ENCODE measurements at regions not wholly inside any gene's neighbourhood (a gene's known extent, or its start where the extent isn't known, plus 50 kb on each side); places are given as distances from the start of the nearest gene placed in this dataset.

DNA sequence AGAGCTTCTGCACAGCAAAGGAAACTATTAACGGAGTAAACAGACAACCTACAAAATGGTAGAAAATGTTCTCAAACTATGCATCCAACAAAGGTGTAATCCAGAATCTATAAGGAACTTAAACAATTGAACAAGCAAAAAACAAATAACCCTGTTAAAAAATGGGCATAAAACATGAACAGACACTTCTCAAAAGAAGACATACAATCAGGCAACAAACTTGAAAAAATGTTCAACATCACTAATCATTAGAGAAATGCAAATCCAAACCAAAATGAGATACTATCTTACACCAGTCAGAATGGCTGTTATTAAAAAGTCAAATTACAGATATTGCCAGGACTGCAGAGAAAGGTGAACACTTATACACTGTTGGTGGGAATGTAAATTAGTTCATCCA is 309.6 kb upstream of the KLF3 start:
- POLR2A ChIA-PET (ENCODE audit: low non-redundant PET), result no interaction called here
- no peaks in the 10 kb centered on the region for H3K4me1 ChIP-seq (ENCODE audit: insufficient read depth, low read length, poor library complexity, severe bottlenecking)
- intact Hi-C loops (cut with micrococcal nuclease; ENCODE audit: unreplicated experiment), result no loop called here
- no peaks in the 10 kb centered on the region for H3K9me3 ChIP-seq (ENCODE audit: low read depth, low read length, poor library complexity, severe bottlenecking)
- CTCF ChIA-PET, result no interaction called here
- TF ChIP-seq, protein P1, sequence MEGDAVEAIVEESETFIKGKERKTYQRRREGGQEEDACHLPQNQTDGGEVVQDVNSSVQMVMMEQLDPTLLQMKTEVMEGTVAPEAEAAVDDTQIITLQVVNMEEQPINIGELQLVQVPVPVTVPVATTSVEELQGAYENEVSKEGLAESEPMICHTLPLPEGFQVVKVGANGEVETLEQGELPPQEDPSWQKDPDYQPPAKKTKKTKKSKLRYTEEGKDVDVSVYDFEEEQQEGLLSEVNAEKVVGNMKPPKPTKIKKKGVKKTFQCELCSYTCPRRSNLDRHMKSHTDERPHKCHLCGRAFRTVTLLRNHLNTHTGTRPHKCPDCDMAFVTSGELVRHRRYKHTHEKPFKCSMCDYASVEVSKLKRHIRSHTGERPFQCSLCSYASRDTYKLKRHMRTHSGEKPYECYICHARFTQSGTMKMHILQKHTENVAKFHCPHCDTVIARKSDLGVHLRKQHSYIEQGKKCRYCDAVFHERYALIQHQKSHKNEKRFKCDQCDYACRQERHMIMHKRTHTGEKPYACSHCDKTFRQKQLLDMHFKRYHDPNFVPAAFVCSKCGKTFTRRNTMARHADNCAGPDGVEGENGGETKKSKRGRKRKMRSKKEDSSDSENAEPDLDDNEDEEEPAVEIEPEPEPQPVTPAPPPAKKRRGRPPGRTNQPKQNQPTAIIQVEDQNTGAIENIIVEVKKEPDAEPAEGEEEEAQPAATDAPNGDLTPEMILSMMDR (conservative IDR thresholded peaks at IDR 0.05; ENCODE audit: low read depth, low read length), result no peak
- no peak for TF ChIP-seq EZH2 (IDR thresholded peaks at IDR 0.05; ENCODE audit: borderline replicate concordance, low read depth, low read length, poor library complexity, severe bottlenecking)
- no peaks in the 10 kb centered on the region for H3K36me3 ChIP-seq (ENCODE audit: insufficient read depth, low read length, poor library complexity, severe bottlenecking)
- H3K27me3 ChIP-seq (replicated peaks; ENCODE audit: insufficient read depth, low read depth, low read length, poor library complexity), result no peaks in the 10 kb centered on the region
- no peak for DNase-seq (ENCODE audit: low spot score)
- H3K27ac ChIP-seq (ENCODE audit: low read depth, low read length, poor library complexity, severe bottlenecking), result no peak overlapping the region
- no TSS peak for BruUV-seq (replicated peaks)
- H3K4me3 ChIP-seq (ENCODE audit: low read depth, low read length, poor library complexity, severe bottlenecking), result no peak overlapping the region

DNA sequence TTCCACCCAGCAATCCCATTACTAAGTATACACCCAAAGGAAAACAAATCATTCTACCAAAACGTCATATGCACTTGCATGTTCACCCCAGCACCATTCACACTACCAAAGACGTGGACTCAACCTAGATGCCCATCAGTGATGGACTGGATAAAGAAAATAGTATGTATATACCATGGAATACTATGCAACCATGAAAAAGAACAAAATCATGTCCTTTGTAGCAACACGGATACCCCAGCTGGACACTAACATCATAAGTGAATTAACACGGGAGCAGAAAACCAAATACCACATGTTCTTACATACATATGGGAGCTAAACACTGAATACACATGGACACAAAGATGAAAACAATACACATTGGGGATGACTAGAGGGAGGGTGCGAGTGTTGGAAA is 309.1 kb upstream of the KLF3 start:
- no peak for DNase-seq (ENCODE audit: low spot score)
- Histone ChIP-seq H3K36me3 (ENCODE audit: insufficient read depth, low read length, poor library complexity, severe bottlenecking) (no peaks in the 10 kb centered on the region), H3K27ac (ENCODE audit: low read depth, low read length, poor library complexity, severe bottlenecking) (no peak overlapping the region), H3K4me1 (ENCODE audit: insufficient read depth, low read length, poor library complexity, severe bottlenecking) (no peaks in the 10 kb centered on the region), H3K4me3 (ENCODE audit: low read depth, low read length, poor library complexity, severe bottlenecking) (no peak overlapping the region), H3K9me3 (ENCODE audit: low read depth, low read length, poor library complexity, severe bottlenecking) (no peaks in the 10 kb centered on the region), H3K27me3 (replicated peaks; ENCODE audit: insufficient read depth, low read depth, low read length, poor library complexity) (no peaks in the 10 kb centered on the region)
- no TSS peak for BruUV-seq (replicated peaks)
- ChIA-PET POLR2A (ENCODE audit: low non-redundant PET) (no interaction called here), CTCF (no interaction called here)
- TF ChIP-seq, protein P1 (conservative IDR thresholded peaks at IDR 0.05; ENCODE audit: low read depth, low read length), result no peak
- no peak for TF ChIP-seq EZH2 (IDR thresholded peaks at IDR 0.05; ENCODE audit: borderline replicate concordance, low read depth, low read length, poor library complexity, severe bottlenecking)
- intact Hi-C loops (cut with micrococcal nuclease; ENCODE audit: unreplicated experiment), result no loop called here

DNA sequence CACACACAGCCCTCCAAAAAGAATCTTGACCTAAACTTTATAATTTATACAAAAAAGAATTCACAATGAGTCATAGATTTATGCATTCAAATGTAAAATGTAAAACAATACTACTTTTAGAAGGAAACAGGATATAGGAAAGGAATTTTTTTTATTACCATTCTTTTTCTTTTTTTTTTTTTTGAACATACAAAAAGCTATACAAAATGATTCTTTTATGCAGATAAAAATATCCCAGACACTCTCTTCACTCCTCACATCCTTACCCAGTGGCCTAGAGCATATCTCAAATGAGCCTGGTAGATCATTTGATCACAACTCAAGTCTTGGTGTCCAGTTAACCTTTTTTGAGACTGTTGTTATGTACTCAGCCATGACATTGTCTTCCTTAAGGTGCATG is 307.3 kb upstream of the KLF3 start:
- ChIA-PET CTCF (no interaction called here), POLR2A (ENCODE audit: low non-redundant PET) (no interaction called here)
- DNase-seq (ENCODE audit: low spot score), result no peak
- H3K27me3 ChIP-seq (replicated peaks; ENCODE audit: insufficient read depth, low read depth, low read length, poor library complexity), result no peaks in the 10 kb centered on the region
- intact Hi-C loops (cut with micrococcal nuclease; ENCODE audit: unreplicated experiment), result no loop called here
- no TSS peak for BruUV-seq (replicated peaks)
- TF ChIP-seq, protein P1 (conservative IDR thresholded peaks at IDR 0.05; ENCODE audit: low read depth, low read length), result no peak
- TF ChIP-seq EZH2 (IDR thresholded peaks at IDR 0.05; ENCODE audit: borderline replicate concordance, low read depth, low read length, poor library complexity, severe bottlenecking), result no peak
- no peak overlapping the region for H3K27ac ChIP-seq (ENCODE audit: low read depth, low read length, poor library complexity, severe bottlenecking)
- no peak overlapping the region for H3K4me3 ChIP-seq (ENCODE audit: low read depth, low read length, poor library complexity, severe bottlenecking)
- H3K4me1 ChIP-seq (ENCODE audit: insufficient read depth, low read length, poor library complexity, severe bottlenecking), result no peaks in the 10 kb centered on the region
- H3K9me3 ChIP-seq (ENCODE audit: low read depth, low read length, poor library complexity, severe bottlenecking), result no peaks in the 10 kb centered on the region
- H3K36me3 ChIP-seq (ENCODE audit: insufficient read depth, low read length, poor library complexity, severe bottlenecking), result no peaks in the 10 kb centered on the region

Data from A673 (cell line).